ENCODE measurements at regions not wholly inside any gene's neighbourhood (a gene's known extent, or its start where the extent isn't known, plus 50 kb on each side); places are given as distances from the start of the nearest gene placed in this dataset.
"Not testable (repeated sequence)": the region's sequence is repeated elsewhere in the genome, so short reads cannot be mapped to it uniquely, and the experiment has no call there.

GRCh38 chr6:81606965-81607381, 145.5 kb downstream of the TENT5A start:
- Histone ChIP-seq H3K9me2 (ENCODE audit: low read depth, low read length) (no peaks in the 10 kb centered on the region), H4K20me1 (ENCODE audit: insufficient read depth, low read length) (no peaks in the 10 kb centered on the region), H3K27ac (ENCODE audit: low read depth, low read length, poor library complexity, severe bottlenecking) (no peak overlapping the region), H2AFZ (ENCODE audit: low read length) (no peak overlapping the region), H3K9me3 (ENCODE audit: low read length) (no peaks in the 10 kb centered on the region), H3K4me3 (ENCODE audit: low read depth, low read length, poor library complexity, severe bottlenecking) (no peak overlapping the region), H3K79me2 (ENCODE audit: insufficient read depth, low read length) (no peaks in the 10 kb centered on the region), H3K36me3 (ENCODE audit: insufficient read depth, low read length) (no peaks in the 10 kb centered on the region), H3F3A (ENCODE audit: insufficient read depth, low read length) (no peaks in the 10 kb centered on the region), H3K27me3 (ENCODE audit: insufficient read depth, low read length) (no peaks in the 10 kb centered on the region), H3K9ac (ENCODE audit: low read length) (no peak overlapping the region), H3K4me2 (ENCODE audit: low read length) (no peak overlapping the region), H3K4me1 (ENCODE audit: insufficient read depth, low read length, severe bottlenecking) (no peaks in the 10 kb centered on the region)
- TF ChIP-seq EZH2 (IDR thresholded peaks at IDR 0.05; ENCODE audit: borderline replicate concordance, low read length) (no peak), CTCF (IDR thresholded peaks at IDR 0.05; ENCODE audit: low read length) (no peak)

GRCh38 chr6:81605526-81605925, 147.0 kb downstream of the TENT5A start:
- Histone ChIP-seq H3K27me3 (ENCODE audit: insufficient read depth, low read length) (no peaks in the 10 kb centered on the region), H3K79me2 (ENCODE audit: insufficient read depth, low read length) (no peaks in the 10 kb centered on the region), H3K4me2 (ENCODE audit: low read length) (no peak overlapping the region), H2AFZ (ENCODE audit: low read length) (no peak overlapping the region), H3K9me2 (ENCODE audit: low read depth, low read length) (no peaks in the 10 kb centered on the region), H3F3A (ENCODE audit: insufficient read depth, low read length) (no peaks in the 10 kb centered on the region), H3K27ac (ENCODE audit: low read depth, low read length, poor library complexity, severe bottlenecking) (no peak overlapping the region), H3K9ac (ENCODE audit: low read length) (no peak overlapping the region), H3K36me3 (ENCODE audit: insufficient read depth, low read length) (no peaks in the 10 kb centered on the region), H3K4me1 (ENCODE audit: insufficient read depth, low read length, severe bottlenecking) (no peaks in the 10 kb centered on the region), H3K9me3 (ENCODE audit: low read length) (no peaks in the 10 kb centered on the region), H4K20me1 (ENCODE audit: insufficient read depth, low read length) (no peaks in the 10 kb centered on the region), H3K4me3 (ENCODE audit: low read depth, low read length, poor library complexity, severe bottlenecking) (no peak overlapping the region)
- TF ChIP-seq CTCF (IDR thresholded peaks at IDR 0.05; ENCODE audit: low read length) (no peak), EZH2 (IDR thresholded peaks at IDR 0.05; ENCODE audit: borderline replicate concordance, low read length) (no peak)

GRCh38 chr6:81601918-81602317, 150.6 kb downstream of the TENT5A start:
- no peak overlapping the region for H3K4me3 ChIP-seq (ENCODE audit: low read depth, low read length, poor library complexity, severe bottlenecking)
- H3K36me3 ChIP-seq (ENCODE audit: insufficient read depth, low read length): no peaks in the 10 kb centered on the region
- no peaks in the 10 kb centered on the region for H3F3A ChIP-seq (ENCODE audit: insufficient read depth, low read length)
- H3K9me2 ChIP-seq (ENCODE audit: low read depth, low read length): no peaks in the 10 kb centered on the region
- no peak overlapping the region for H2AFZ ChIP-seq (ENCODE audit: low read length)
- no peaks in the 10 kb centered on the region for H3K4me1 ChIP-seq (ENCODE audit: insufficient read depth, low read length, severe bottlenecking)
- no peak overlapping the region for H3K27ac ChIP-seq (ENCODE audit: low read depth, low read length, poor library complexity, severe bottlenecking)
- H3K9me3 ChIP-seq (ENCODE audit: low read length): no peaks in the 10 kb centered on the region
- H3K79me2 ChIP-seq (ENCODE audit: insufficient read depth, low read length): no peaks in the 10 kb centered on the region
- TF ChIP-seq CTCF (IDR thresholded peaks at IDR 0.05; ENCODE audit: low read length): no peak
- TF ChIP-seq EZH2 (IDR thresholded peaks at IDR 0.05; ENCODE audit: borderline replicate concordance, low read length): no peak
- H3K27me3 ChIP-seq (ENCODE audit: insufficient read depth, low read length): no peaks in the 10 kb centered on the region
- H4K20me1 ChIP-seq (ENCODE audit: insufficient read depth, low read length): no peaks in the 10 kb centered on the region
- H3K4me2 ChIP-seq (ENCODE audit: low read length): no peak overlapping the region
- H3K9ac ChIP-seq (ENCODE audit: low read length): no peak overlapping the region

GRCh38 chr6:81600488-81600887, 152.0 kb downstream of the TENT5A start:
- not testable (repeated sequence) for H3K4me3 ChIP-seq (ENCODE audit: low read depth, low read length, poor library complexity, severe bottlenecking); H4K20me1 ChIP-seq (ENCODE audit: insufficient read depth, low read length); H3K27me3 ChIP-seq (ENCODE audit: insufficient read depth, low read length); H3K4me2 ChIP-seq (ENCODE audit: low read length); H3K27ac ChIP-seq (ENCODE audit: low read depth, low read length, poor library complexity, severe bottlenecking); H3K36me3 ChIP-seq (ENCODE audit: insufficient read depth, low read length); H3K9me3 ChIP-seq (ENCODE audit: low read length); H3K79me2 ChIP-seq (ENCODE audit: insufficient read depth, low read length); H3K9ac ChIP-seq (ENCODE audit: low read length); H2AFZ ChIP-seq (ENCODE audit: low read length); H3K4me1 ChIP-seq (ENCODE audit: insufficient read depth, low read length, severe bottlenecking); H3K9me2 ChIP-seq (ENCODE audit: low read depth, low read length); H3F3A ChIP-seq (ENCODE audit: insufficient read depth, low read length)

Measured in OCI-LY1 (cell line).